H9 (cell line): ENCODE measurements at regions not wholly inside any gene's neighbourhood (a gene's known extent, or its start where the extent isn't known, plus 50 kb on each side); places are given as distances from the start of the nearest gene placed in this dataset.

ENCODE experiments used
- DNase-seq: peaks from one replicate; pipeline ENCODE4 v3.0.0-alpha.2; 2017
- H2AFZ ChIP-seq: one replicate; pipeline ENCODE4 v1.6.1; 2013; ENCODE audit warnings: mild to moderate bottlenecking, low read length, control low read depth, moderate library complexity
- H2AK5ac ChIP-seq: 2 replicates; pipeline ENCODE4 v1.6.1; 2013; ENCODE audit warnings: low read length, control low read depth, mixed read lengths; ENCODE audit not compliant: insufficient read length
- H2BK120ac ChIP-seq: one replicate; pipeline ENCODE4 v1.6.1; 2013; ENCODE audit warnings: low read depth, mild to moderate bottlenecking, low read length, control low read depth, inconsistent platforms; ENCODE audit not compliant: poor library complexity, severe bottlenecking
- H2BK12ac ChIP-seq: 2 replicates; pipeline ENCODE4 v1.6.1; 2013; ENCODE audit warnings: low read length, control low read depth, mixed read lengths, low read depth; ENCODE audit not compliant: insufficient read length
- H2BK15ac ChIP-seq: 2 replicates; pipeline ENCODE4 v1.6.1; 2013; ENCODE audit warnings: low read depth, low read length, control low read depth
- H2BK20ac ChIP-seq: one replicate; pipeline ENCODE4 v1.6.1; 2013; ENCODE audit warnings: low read depth, mild to moderate bottlenecking, low read length, control low read depth, inconsistent platforms; ENCODE audit not compliant: poor library complexity, severe bottlenecking
- H2BK5ac ChIP-seq: 2 replicates; pipeline ENCODE4 v1.6.1; 2013; ENCODE audit warnings: low read length, control low read depth, mixed read lengths; ENCODE audit not compliant: insufficient read length
- H3K14ac ChIP-seq: 2 replicates; pipeline ENCODE4 v1.6.1; 2013; ENCODE audit warnings: low read length, control low read depth; ENCODE audit not compliant: insufficient read depth
- H3K18ac ChIP-seq: 2 replicates; pipeline ENCODE4 v1.6.1; 2013; ENCODE audit warnings: low read depth, mild to moderate bottlenecking, mixed read lengths, low read length, control low read depth; ENCODE audit not compliant: insufficient read length
- H3K23ac ChIP-seq: 2 replicates; pipeline ENCODE4 v1.6.1; 2013; ENCODE audit warnings: low read length, control low read depth, mixed read lengths, low read depth; ENCODE audit not compliant: insufficient read length
- H3K23me2 ChIP-seq: 2 replicates; pipeline ENCODE4 v1.6.1; 2013; ENCODE audit warnings: low read depth, mild to moderate bottlenecking, mixed read lengths, low read length, control low read depth; ENCODE audit not compliant: insufficient read length, poor library complexity, severe bottlenecking
- H3K27ac ChIP-seq: 2 replicates; pipeline ENCODE4 v1.5.1; 2013; ENCODE audit warnings: low read length, control low read depth, mixed read lengths, low read depth; ENCODE audit not compliant: insufficient read length
- H3K27me3 ChIP-seq: 2 replicates; pipeline ENCODE4 v1.6.1; 2013; ENCODE audit warnings: low read length, control low read depth, inconsistent platforms; ENCODE audit not compliant: insufficient read depth
- H3K4ac ChIP-seq: 2 replicates; pipeline ENCODE4 v1.6.1; 2013; ENCODE audit warnings: low read depth, mild to moderate bottlenecking, control low read depth, inconsistent platforms, low read length, moderate library complexity
- H3K4me1 ChIP-seq: 2 replicates; pipeline ENCODE4 v1.6.1; 2013; ENCODE audit warnings: low read length, control low read depth, inconsistent platforms; ENCODE audit not compliant: insufficient read depth
- H3K4me2 ChIP-seq: 2 replicates; pipeline ENCODE4 v1.6.1; 2013; ENCODE audit warnings: low read length, control low read depth, mixed read lengths; ENCODE audit not compliant: insufficient read length, insufficient read depth
- H3K56ac ChIP-seq: 2 replicates; pipeline ENCODE4 v1.6.1; 2013; ENCODE audit warnings: low read depth, mild to moderate bottlenecking, mixed read lengths, low read length, control low read depth; ENCODE audit not compliant: insufficient read length
- H3K79me1 ChIP-seq: 2 replicates; pipeline ENCODE4 v1.6.1; 2013; ENCODE audit warnings: low read depth, mild to moderate bottlenecking, moderate library complexity, low read length, control low read depth, inconsistent platforms; ENCODE audit not compliant: insufficient read depth, poor library complexity, severe bottlenecking
- H3K79me2 ChIP-seq: 2 replicates; pipeline ENCODE4 v1.6.1; 2013; ENCODE audit warnings: low read length, control low read depth, inconsistent platforms; ENCODE audit not compliant: insufficient read depth
- H3K9ac ChIP-seq: 2 replicates; pipeline ENCODE4 v1.6.1; 2013; ENCODE audit warnings: low read length, control low read depth, mixed read lengths; ENCODE audit not compliant: insufficient read length; ENCODE audit errors: extremely low read depth
- H3K9me3 ChIP-seq: one replicate; pipeline ENCODE4 v1.6.1; 2013; ENCODE audit warnings: low read depth, low read length, inconsistent platforms; ENCODE audit not compliant: control insufficient read depth
- H3T11ph ChIP-seq: one replicate; pipeline ENCODE4 v1.6.1; 2013; ENCODE audit warnings: mild to moderate bottlenecking, low read length, control low read depth, inconsistent platforms
- H4K20me1 ChIP-seq: one replicate; pipeline ENCODE4 v1.6.1; 2013; ENCODE audit not compliant: control insufficient read depth, insufficient read length, insufficient read depth
- H4K5ac ChIP-seq: 2 replicates; pipeline ENCODE4 v1.6.1; 2013; ENCODE audit warnings: low read depth, mild to moderate bottlenecking, mixed read lengths, low read length, control low read depth; ENCODE audit not compliant: insufficient read length
- H4K8ac ChIP-seq: replicated peaks from 2 replicates; pipeline ENCODE4 v1.6.1; 2013; ENCODE audit warnings: low read length, control low read depth, mixed read lengths, low read depth; ENCODE audit not compliant: insufficient read length
- H4K91ac ChIP-seq: 2 replicates; pipeline ENCODE4 v1.6.1; 2013; ENCODE audit warnings: low read depth, mild to moderate bottlenecking, moderate library complexity, mixed read lengths, low read length, control low read depth; ENCODE audit not compliant: insufficient read length
- H3K27ac Mint-ChIP-seq, 3 experiments: 2 replicates in 2 of 3; 3 replicates in 1 of 3; pipeline ENCODE4 v1.8.0; 2020 to 2021; ENCODE audit warnings: mixed read lengths in 3 of 3, mild to moderate bottlenecking in 1 of 3, moderate library complexity in 1 of 3
- H3K27me3 Mint-ChIP-seq: 2 replicates; pipeline ENCODE4 v1.8.0; 2021; ENCODE audit warnings: low read depth, mild to moderate bottlenecking, moderate library complexity, mixed read lengths
- H3K36me3 Mint-ChIP-seq, 3 experiments: 2 replicates in 2 of 3; 3 replicates in 1 of 3; pipeline ENCODE4 v1.8.0; 2020 to 2021; ENCODE audit warnings: low read depth in 3 of 3, mixed read lengths in 3 of 3; ENCODE audit not compliant: insufficient read depth in 1 of 3
- H3K4me1 Mint-ChIP-seq, 2 experiments: 2 replicates each; pipeline ENCODE4 v1.8.0; 2020; ENCODE audit warnings: mixed read lengths in 2 of 2
- H3K4me3 Mint-ChIP-seq, 2 experiments: 2 replicates in 1 of 2; 3 replicates in 1 of 2; pipeline ENCODE4 v1.8.0; 2020 to 2021; ENCODE audit warnings: mild to moderate bottlenecking in 2 of 2, mixed read lengths in 2 of 2, moderate library complexity in 1 of 2
- H3K9me3 Mint-ChIP-seq, 2 experiments: 2 replicates in 1 of 2; 3 replicates in 1 of 2; pipeline ENCODE4 v1.8.0; 2020; ENCODE audit warnings: mild to moderate bottlenecking in 2 of 2, mixed read lengths in 2 of 2, moderate library complexity in 1 of 2
- WGBS: extraction: QIAGEN DNeasy Blood & Tissue Kit; methylation state at CpG from one replicate; pipeline ENCODE4 v1.1.7; 2013; ENCODE audit warnings: missing lambda C conversion rate, low lambda C conversion rate, mixed read lengths; ENCODE audit not compliant: insufficient read length; ENCODE audit errors: extremely low coverage; 5-methylcytosine and 5-hydroxymethylcytosine counted together
- TF ChIP-seq, protein P1 (sequence below): fragments of 200-600 bp; sonication (generic); conservative IDR thresholded peaks from 3 replicates; pipeline ENCODE4 v1.8.0; 2021; ENCODE audit warnings: antibody characterized with exemption, mild to moderate bottlenecking

- Histone ChIP-seq H3K4ac (no peak overlapping the region), H2AK5ac (no peak overlapping the region), H2BK5ac (no peak overlapping the region), H3K56ac (no peak overlapping the region), H4K8ac (no peak overlapping the region), H3K23me2 (no peaks in the 10 kb centered on the region), H3K4me2 (no peak overlapping the region), H3T11ph (no peak overlapping the region), H4K20me1 (no peaks in the 10 kb centered on the region), H3K18ac (no peak overlapping the region), H2BK12ac (no peak overlapping the region), H4K91ac (no peak overlapping the region), H2BK15ac (no peak overlapping the region), H2BK120ac (no peak overlapping the region), H3K9me3 (no peaks in the 10 kb centered on the region), H2AFZ (no peak overlapping the region), H3K9ac (no peak overlapping the region), H2BK20ac (no peak overlapping the region), H3K79me2 (no peaks in the 10 kb centered on the region), H3K4me1 (no peaks in the 10 kb centered on the region), H4K5ac (no peak overlapping the region), H3K27me3 (no peaks in the 10 kb centered on the region), H3K14ac (no peak overlapping the region), H3K27ac (no peak overlapping the region), H3K79me1 (no peaks in the 10 kb centered on the region), H3K23ac (no peak overlapping the region)
- Mint-ChIP-seq H3K27me3 (no peaks in the 10 kb centered on the region), H3K27ac (no peak overlapping the region; a peak in 1 of 7 replicates), H3K36me3 (no peaks in the 10 kb centered on the region; a peak in 1 of 7 replicates), H3K4me3 (no peak overlapping the region), H3K9me3 (peaks cover 0 to 3% of the 10 kb centered on the region in 2 experiments; a peak in 1 of 5 replicates), H3K4me1 (peaks cover 9 to 14% of the 10 kb centered on the region in 2 experiments)
- DNase-seq: no peak
- no CpG with 5 or more reads among the region's 2 CpGs for WGBS
- TF ChIP-seq, protein P1, sequence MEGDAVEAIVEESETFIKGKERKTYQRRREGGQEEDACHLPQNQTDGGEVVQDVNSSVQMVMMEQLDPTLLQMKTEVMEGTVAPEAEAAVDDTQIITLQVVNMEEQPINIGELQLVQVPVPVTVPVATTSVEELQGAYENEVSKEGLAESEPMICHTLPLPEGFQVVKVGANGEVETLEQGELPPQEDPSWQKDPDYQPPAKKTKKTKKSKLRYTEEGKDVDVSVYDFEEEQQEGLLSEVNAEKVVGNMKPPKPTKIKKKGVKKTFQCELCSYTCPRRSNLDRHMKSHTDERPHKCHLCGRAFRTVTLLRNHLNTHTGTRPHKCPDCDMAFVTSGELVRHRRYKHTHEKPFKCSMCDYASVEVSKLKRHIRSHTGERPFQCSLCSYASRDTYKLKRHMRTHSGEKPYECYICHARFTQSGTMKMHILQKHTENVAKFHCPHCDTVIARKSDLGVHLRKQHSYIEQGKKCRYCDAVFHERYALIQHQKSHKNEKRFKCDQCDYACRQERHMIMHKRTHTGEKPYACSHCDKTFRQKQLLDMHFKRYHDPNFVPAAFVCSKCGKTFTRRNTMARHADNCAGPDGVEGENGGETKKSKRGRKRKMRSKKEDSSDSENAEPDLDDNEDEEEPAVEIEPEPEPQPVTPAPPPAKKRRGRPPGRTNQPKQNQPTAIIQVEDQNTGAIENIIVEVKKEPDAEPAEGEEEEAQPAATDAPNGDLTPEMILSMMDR: no peak
Observed at GRCh38 chr2:189285349-189285748, 105.8 kb upstream of the COL5A2 start.
